ENCODE measurements at regions not wholly inside any gene's neighbourhood (a gene's known extent, or its start where the extent isn't known, plus 50 kb on each side); places are given as distances from the start of the nearest gene placed in this dataset.
A peak's percentile ranks its signal among the peaks of the same experiment; 100 is the strongest.

- no peak for DNase-seq (ENCODE audit: low read depth in 3 of 3, low spot score in 1 of 3)
Observed at GRCh38 chr1:213714645-213715044, 273.1 kb upstream of the PROX1 start.

GRCh38 chr1:213715182-213715581, 272.6 kb upstream of the PROX1 start:
- no peak for DNase-seq (ENCODE audit: low read depth in 3 of 3, low spot score in 1 of 3)

- no peak for DNase-seq (ENCODE audit: low read depth in 3 of 3, low spot score in 1 of 3)
Observed at GRCh38 chr1:213719462-213719861, 268.3 kb upstream of the PROX1 start.

- no peak for DNase-seq (ENCODE audit: low read depth in 3 of 3, low spot score in 1 of 3)
Observed at GRCh38 chr1:213720032-213720431, 267.7 kb upstream of the PROX1 start.

GRCh38 chr1:213723187-213723586, 264.6 kb upstream of the PROX1 start:
- no peak for DNase-seq (ENCODE audit: low read depth in 3 of 3, low spot score in 1 of 3)

- no peak for DNase-seq (ENCODE audit: low read depth in 3 of 3, low spot score in 1 of 3)
Observed at GRCh38 chr1:213724640-213725536, 262.9 kb upstream of the PROX1 start.

- DNase-seq (ENCODE audit: low read depth in 3 of 3, low spot score in 1 of 3) = no peak
Observed at GRCh38 chr1:213727853-213728592, 259.8 kb upstream of the PROX1 start.

GRCh38 chr1:213728593-213729536, 258.9 kb upstream of the PROX1 start:
- no peak for DNase-seq (ENCODE audit: low read depth in 3 of 3, low spot score in 1 of 3)

- DNase-seq (ENCODE audit: low read depth in 3 of 3, low spot score in 1 of 3) = no peak
Observed at GRCh38 chr1:213733705-213734104, 254.1 kb upstream of the PROX1 start.

- no peak for DNase-seq (ENCODE audit: low read depth in 3 of 3, low spot score in 1 of 3)
Observed at GRCh38 chr1:213737398-213738035, 250.3 kb upstream of the PROX1 start.

- DNase-seq (ENCODE audit: low read depth in 3 of 3, low spot score in 1 of 3) = no peak
Observed at GRCh38 chr1:213738658-213739057, 249.1 kb upstream of the PROX1 start.

GRCh38 chr1:213742992-213743391, 244.8 kb upstream of the PROX1 start:
- no peak for DNase-seq (ENCODE audit: low read depth in 3 of 3, low spot score in 1 of 3)

- no peak for DNase-seq (ENCODE audit: low read depth in 3 of 3, low spot score in 1 of 3)
Observed at GRCh38 chr1:213744780-213745179, 243.0 kb upstream of the PROX1 start.

- no peak for DNase-seq (ENCODE audit: low read depth in 3 of 3, low spot score in 1 of 3)
Observed at GRCh38 chr1:213745451-213745850, 242.3 kb upstream of the PROX1 start.

GRCh38 chr1:213749558-213749957, 238.2 kb upstream of the PROX1 start:
- no peak for DNase-seq (ENCODE audit: low read depth in 3 of 3, low spot score in 1 of 3)

GRCh38 chr1:213750231-213751063, 237.3 kb upstream of the PROX1 start:
- DNase-seq (ENCODE audit: low read depth in 3 of 3, low spot score in 1 of 3) = no peak

GRCh38 chr1:213751064-213751397, 236.7 kb upstream of the PROX1 start:
- no peak for DNase-seq (ENCODE audit: low read depth in 3 of 3, low spot score in 1 of 3)

GRCh38 chr1:213759359-213760181, 228.2 kb upstream of the PROX1 start:
- DNase-seq (ENCODE audit: low read depth in 3 of 3, low spot score in 1 of 3) = no peak

GRCh38 chr1:213761845-213762407, 225.8 kb upstream of the PROX1 start:
- DNase-seq (ENCODE audit: low read depth in 3 of 3, low spot score in 1 of 3) = peak in 2 of 3 donors; percentile 18 to 21

Data from stimulated activated CD4-positive, alpha-beta T cell treated with anti-CD3 and anti-CD28 coated beads, TNF-alpha, amount 100 ng/mL, for 1 hour (primary cell).